CD14-positive monocyte (primary cell): ENCODE measurements at regions not wholly inside any gene's neighbourhood (a gene's known extent, or its start where the extent isn't known, plus 50 kb on each side); places are given as distances from the start of the nearest gene placed in this dataset.

Experiments used
- DNase-seq, 3 donors: peaks; one replicate each; pipeline ENCODE4 v3.0.0-alpha.2; 2011 to 2022
- H2AFZ ChIP-seq: 2 replicates; pipeline ENCODE4 v1.6.0; 2012; ENCODE audit warnings: mild to moderate bottlenecking, low read depth, low read length, inconsistent platforms; ENCODE audit not compliant: insufficient read depth, poor library complexity, severe bottlenecking
- H3K27ac ChIP-seq, 2 donors: 1 replicate in 1 of 2; 2 replicates in 1 of 2; pipeline ENCODE4 v1.5.1; 2012 to 2013; ENCODE audit warnings: low read length in 2 of 2, control low read depth in 1 of 2, inconsistent platforms in 1 of 2, low read depth in 1 of 2, mild to moderate bottlenecking in 1 of 2
- H3K27me3 ChIP-seq, 2 donors: one replicate each; pipeline versions ENCODE4 v1.6.0 to v1.6.1; 2011 to 2013; ENCODE audit warnings: low read length in 2 of 2; ENCODE audit not compliant: control insufficient read depth in 2 of 2, insufficient read depth in 2 of 2
- H3K36me3 ChIP-seq, 2 donors: replicated peaks in 1 of 2; 1 replicate in 1 of 2; 2 replicates in 1 of 2; pipeline versions ENCODE4 v1.5.1 to v1.6.1; 2012 to 2013; ENCODE audit warnings: low read length in 2 of 2, control low read depth in 1 of 2, inconsistent platforms in 1 of 2, mild to moderate bottlenecking in 1 of 2; ENCODE audit not compliant: insufficient read depth in 2 of 2, control insufficient read depth in 1 of 2
- H3K4me1 ChIP-seq, 2 donors: 1 replicate in 1 of 2; 2 replicates in 1 of 2; pipeline versions ENCODE4 v1.5.1 to v1.6.1; 2012 to 2013; ENCODE audit warnings: low read length in 2 of 2, control low read depth in 1 of 2, inconsistent platforms in 1 of 2, mild to moderate bottlenecking in 1 of 2, moderate library complexity in 1 of 2; ENCODE audit not compliant: insufficient read depth in 2 of 2, control insufficient read depth in 1 of 2
- H3K4me2 ChIP-seq: replicated peaks from 2 replicates; pipeline ENCODE3; 2012; ENCODE audit warnings: low read length, moderate library complexity, mild to moderate bottlenecking; ENCODE audit not compliant: poor library complexity, severe bottlenecking; ENCODE audit errors: extremely low read depth
- H3K4me3 ChIP-seq, 3 experiments: fragments of 200-600 bp in 1 of 3; sonication (generic) in 1 of 3; replicated peaks in 1 of 3; 1 replicate in 2 of 3; 2 replicates in 1 of 3; pipeline ENCODE4 v1.5.1; 2011 to 2013; ENCODE audit warnings: low read length in 3 of 3, mild to moderate bottlenecking in 3 of 3, control low read depth in 2 of 3, low read depth in 2 of 3, inconsistent platforms in 1 of 3, moderate library complexity in 1 of 3
- H3K79me2 ChIP-seq: 2 replicates; pipeline ENCODE4 v1.6.0; 2012; ENCODE audit warnings: mild to moderate bottlenecking, control low read depth, inconsistent platforms, low read length, moderate library complexity; ENCODE audit not compliant: insufficient read depth
- H3K9ac ChIP-seq: 2 replicates; pipeline ENCODE4 v1.6.0; 2017; ENCODE audit warnings: low read length, mild to moderate bottlenecking; ENCODE audit not compliant: insufficient read depth, poor library complexity, severe bottlenecking
- H3K9me3 ChIP-seq, 2 donors: replicated peaks in 1 of 2; 1 replicate in 1 of 2; 2 replicates in 1 of 2; pipeline versions ENCODE4 v1.5.1 to v1.6.1; 2012 to 2013; ENCODE audit warnings: low read length in 2 of 2, control low read depth in 1 of 2; ENCODE audit not compliant: control insufficient read depth in 1 of 2, insufficient read depth in 1 of 2
- H4K20me1 ChIP-seq: 2 replicates; pipeline ENCODE4 v1.6.0; 2012; ENCODE audit warnings: mild to moderate bottlenecking, low read length, control low read depth, moderate library complexity; ENCODE audit not compliant: insufficient read depth
- H3K27ac Mint-ChIP-seq, 7 donors: one replicate each; pipeline ENCODE4 v1.8.0; 2020; ENCODE audit warnings: mild to moderate bottlenecking in 7 of 7, mixed read lengths in 7 of 7, moderate library complexity in 6 of 7, inconsistent platforms in 2 of 7
- H3K27me3 Mint-ChIP-seq, 3 donors: one replicate each; pipeline ENCODE4 v1.8.0; 2021 to 2022; ENCODE audit warnings: low read depth in 3 of 3, mild to moderate bottlenecking in 3 of 3, mixed read lengths in 3 of 3, moderate library complexity in 3 of 3, inconsistent platforms in 1 of 3
- H3K36me3 Mint-ChIP-seq, 2 donors: one replicate each; pipeline ENCODE4 v1.8.0; 2020; ENCODE audit warnings: mixed read lengths in 2 of 2, inconsistent platforms in 1 of 2, mild to moderate bottlenecking in 1 of 2
- H3K4me1 Mint-ChIP-seq: one replicate; pipeline ENCODE4 v1.8.0; 2020; ENCODE audit warnings: mild to moderate bottlenecking, mixed read lengths
- H3K4me3 Mint-ChIP-seq, 2 donors: one replicate each; pipeline ENCODE4 v1.8.0; 2020; ENCODE audit warnings: mild to moderate bottlenecking in 2 of 2, mixed read lengths in 2 of 2, moderate library complexity in 1 of 2
- H3K9me3 Mint-ChIP-seq, 7 donors: one replicate each; pipeline ENCODE4 v1.8.0; 2020 to 2022; ENCODE audit warnings: mixed read lengths in 7 of 7, mild to moderate bottlenecking in 6 of 7, moderate library complexity in 6 of 7, inconsistent platforms in 2 of 7
- WGBS: methylation state at CpG from one replicate; pipeline ENCODE4 v1.1.5; 2013; ENCODE audit warnings: missing lambda C conversion rate; ENCODE audit not compliant: insufficient coverage; 5-methylcytosine and 5-hydroxymethylcytosine counted together
- intact Hi-C, 2 donors: fragments of 100-400 bp; cut with micrococcal nuclease; formaldehyde crosslinking; loops; one replicate each; pipeline versions ENCODE4 v1.15.0 to v1.15.1; 2023
- TF ChIP-seq, protein P1 (sequence below): fragments of 200-600 bp; IDR thresholded peaks from one replicate; pipeline ENCODE4 v1.8.0; 2022; ENCODE audit warnings: antibody characterized with exemption, mild to moderate bottlenecking

- TF ChIP-seq, protein P1, sequence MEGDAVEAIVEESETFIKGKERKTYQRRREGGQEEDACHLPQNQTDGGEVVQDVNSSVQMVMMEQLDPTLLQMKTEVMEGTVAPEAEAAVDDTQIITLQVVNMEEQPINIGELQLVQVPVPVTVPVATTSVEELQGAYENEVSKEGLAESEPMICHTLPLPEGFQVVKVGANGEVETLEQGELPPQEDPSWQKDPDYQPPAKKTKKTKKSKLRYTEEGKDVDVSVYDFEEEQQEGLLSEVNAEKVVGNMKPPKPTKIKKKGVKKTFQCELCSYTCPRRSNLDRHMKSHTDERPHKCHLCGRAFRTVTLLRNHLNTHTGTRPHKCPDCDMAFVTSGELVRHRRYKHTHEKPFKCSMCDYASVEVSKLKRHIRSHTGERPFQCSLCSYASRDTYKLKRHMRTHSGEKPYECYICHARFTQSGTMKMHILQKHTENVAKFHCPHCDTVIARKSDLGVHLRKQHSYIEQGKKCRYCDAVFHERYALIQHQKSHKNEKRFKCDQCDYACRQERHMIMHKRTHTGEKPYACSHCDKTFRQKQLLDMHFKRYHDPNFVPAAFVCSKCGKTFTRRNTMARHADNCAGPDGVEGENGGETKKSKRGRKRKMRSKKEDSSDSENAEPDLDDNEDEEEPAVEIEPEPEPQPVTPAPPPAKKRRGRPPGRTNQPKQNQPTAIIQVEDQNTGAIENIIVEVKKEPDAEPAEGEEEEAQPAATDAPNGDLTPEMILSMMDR = no peak
- H3K4me1 Mint-ChIP-seq = no peaks in the 10 kb centered on the region
- Histone ChIP-seq H3K9ac (no peak overlapping the region), H3K36me3 (no peaks in the 10 kb centered on the region), H3K27ac (no peak overlapping the region), H3K79me2 (no peaks in the 10 kb centered on the region), H3K27me3 (no peaks in the 10 kb centered on the region), H3K4me1 (no peaks in the 10 kb centered on the region), H3K9me3 (peaks cover 5 to 13% of the 10 kb centered on the region in 2 donors), H4K20me1 (no peaks in the 10 kb centered on the region), H3K4me3 (no peak overlapping the region), H3K4me2 (no peak overlapping the region), H2AFZ (no peak overlapping the region)
- H3K9me3 Mint-ChIP-seq = peaks cover 0 to 4% (median 0%) of the 10 kb centered on the region in 7 donors
- no peaks in the 10 kb centered on the region for H3K27me3 Mint-ChIP-seq
- no peak overlapping the region for H3K27ac Mint-ChIP-seq
- no peak overlapping the region for H3K4me3 Mint-ChIP-seq
- H3K36me3 Mint-ChIP-seq = no peaks in the 10 kb centered on the region
- WGBS = 93% methylated on average over 4 of the region's 4 CpGs
- DNase-seq = no peak
- intact Hi-C loops = no loop called here
Observed at GRCh38 chr2:5510082-5510481, 182.1 kb upstream of the SOX11 start.

- H3K27ac Mint-ChIP-seq = no peak overlapping the region
- TF ChIP-seq, protein P1 = no peak
- no peak overlapping the region for H3K4me3 Mint-ChIP-seq
- no peaks in the 10 kb centered on the region for H3K27me3 Mint-ChIP-seq
- Histone ChIP-seq H3K27ac (no peak overlapping the region), H2AFZ (no peak overlapping the region), H3K9me3 (peaks cover 0 to 1% of the 10 kb centered on the region in 2 donors), H3K36me3 (no peaks in the 10 kb centered on the region), H3K79me2 (no peaks in the 10 kb centered on the region), H3K4me1 (no peaks in the 10 kb centered on the region), H3K4me2 (no peak overlapping the region), H3K9ac (no peak overlapping the region), H3K4me3 (no peak overlapping the region), H4K20me1 (no peaks in the 10 kb centered on the region), H3K27me3 (no peaks in the 10 kb centered on the region)
- H3K36me3 Mint-ChIP-seq = no peaks in the 10 kb centered on the region
- intact Hi-C loops = no loop called here
- no CpG with 5 or more reads among the region's 2 CpGs for WGBS
- peaks cover 0 to 2% (median 0%) of the 10 kb centered on the region in 7 donors for H3K9me3 Mint-ChIP-seq
- DNase-seq = no peak
- no peaks in the 10 kb centered on the region for H3K4me1 Mint-ChIP-seq
Observed at GRCh38 chr2:5515693-5516092, 176.5 kb upstream of the SOX11 start.
